Bronchial epithelial cell (primary cell): ENCODE measurements at regions not wholly inside any gene's neighbourhood (a gene's known extent, or its start where the extent isn't known, plus 50 kb on each side); places are given as distances from the start of the nearest gene placed in this dataset.
"Not testable (repeated sequence)": the region's sequence is repeated elsewhere in the genome, so short reads cannot be mapped to it uniquely, and the experiment has no call there.

Experiments used
- DNase-seq: peaks from one replicate; pipeline ENCODE4 v3.0.0-alpha.2; 2010; ENCODE audit warnings: low read depth
- FAIRE-seq: peaks from 2 replicates; lab custom pipeline; 2011; peaks lifted over from hg19 to GRCh38; lab: Jason Lieb, UNC
- H3K27me3 ChIP-seq: 2 replicates; pipeline ENCODE4 v1.5.1; 2011; ENCODE audit warnings: low read length; ENCODE audit not compliant: control insufficient read depth, insufficient read depth
- H3K36me3 ChIP-seq: 2 replicates; pipeline ENCODE4 v1.5.1; 2011; ENCODE audit warnings: low read length; ENCODE audit not compliant: control insufficient read depth, insufficient read depth
- H3K4me3 ChIP-seq: 2 replicates; pipeline ENCODE4 v1.5.1; 2011; ENCODE audit warnings: mild to moderate bottlenecking, low read depth, low read length, control low read depth
- TF ChIP-seq, protein P1 (sequence below): IDR thresholded peaks from 2 replicates; pipeline ENCODE4 v1.5.1; 2011; ENCODE audit warnings: mild to moderate bottlenecking, moderate library complexity, low read length, control low read depth, inconsistent platforms; ENCODE audit not compliant: insufficient read depth, severe bottlenecking

DNA sequence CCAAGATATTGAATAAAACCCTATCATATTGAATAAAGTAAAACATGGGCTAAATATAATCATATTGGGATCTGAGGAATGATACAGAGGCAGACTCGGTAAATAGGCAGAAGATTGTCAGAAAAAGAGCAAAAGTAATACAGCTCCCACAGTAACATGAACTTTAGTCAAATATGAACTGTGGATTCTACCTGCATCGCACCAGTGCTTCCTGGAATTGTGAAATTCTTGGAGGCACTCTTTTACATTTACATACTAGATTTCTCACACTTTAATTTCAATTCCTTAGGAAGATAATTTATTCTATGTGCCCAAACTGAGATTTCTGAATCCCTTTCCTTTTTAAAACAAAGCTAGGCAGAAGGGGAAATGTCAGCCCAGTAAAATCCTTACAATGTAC, 325.1 kb upstream of the SLC39A10 start:
- H3K36me3 ChIP-seq = no peaks in the 10 kb centered on the region
- no peak for DNase-seq
- FAIRE-seq = no peak
- TF ChIP-seq, protein P1, sequence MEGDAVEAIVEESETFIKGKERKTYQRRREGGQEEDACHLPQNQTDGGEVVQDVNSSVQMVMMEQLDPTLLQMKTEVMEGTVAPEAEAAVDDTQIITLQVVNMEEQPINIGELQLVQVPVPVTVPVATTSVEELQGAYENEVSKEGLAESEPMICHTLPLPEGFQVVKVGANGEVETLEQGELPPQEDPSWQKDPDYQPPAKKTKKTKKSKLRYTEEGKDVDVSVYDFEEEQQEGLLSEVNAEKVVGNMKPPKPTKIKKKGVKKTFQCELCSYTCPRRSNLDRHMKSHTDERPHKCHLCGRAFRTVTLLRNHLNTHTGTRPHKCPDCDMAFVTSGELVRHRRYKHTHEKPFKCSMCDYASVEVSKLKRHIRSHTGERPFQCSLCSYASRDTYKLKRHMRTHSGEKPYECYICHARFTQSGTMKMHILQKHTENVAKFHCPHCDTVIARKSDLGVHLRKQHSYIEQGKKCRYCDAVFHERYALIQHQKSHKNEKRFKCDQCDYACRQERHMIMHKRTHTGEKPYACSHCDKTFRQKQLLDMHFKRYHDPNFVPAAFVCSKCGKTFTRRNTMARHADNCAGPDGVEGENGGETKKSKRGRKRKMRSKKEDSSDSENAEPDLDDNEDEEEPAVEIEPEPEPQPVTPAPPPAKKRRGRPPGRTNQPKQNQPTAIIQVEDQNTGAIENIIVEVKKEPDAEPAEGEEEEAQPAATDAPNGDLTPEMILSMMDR = no peak
- no peak overlapping the region for H3K4me3 ChIP-seq
- no peaks in the 10 kb centered on the region for H3K27me3 ChIP-seq

DNA sequence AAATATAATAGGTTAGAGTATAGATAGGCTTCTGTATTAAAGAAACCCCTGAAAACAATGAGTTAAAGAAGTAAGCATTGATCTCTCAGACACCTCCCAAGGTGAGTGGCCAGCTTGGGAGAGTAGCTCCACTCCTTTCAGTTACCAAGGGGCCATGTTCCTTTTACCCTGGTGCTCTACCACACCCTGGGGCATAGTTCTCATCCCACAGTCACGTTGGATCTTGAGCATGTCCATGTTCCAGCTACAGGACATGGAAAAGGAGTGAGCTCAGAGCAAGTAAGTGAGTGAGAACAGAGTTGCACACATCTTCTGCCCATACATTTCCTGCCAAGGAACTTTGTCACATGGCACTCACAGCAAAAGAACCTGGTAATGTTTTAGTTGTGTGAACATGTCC, 325.9 kb upstream of the SLC39A10 start:
- TF ChIP-seq, protein P1 = no peak
- FAIRE-seq (no peak), DNase-seq (peak; percentile 18)
- no peaks in the 10 kb centered on the region for H3K27me3 ChIP-seq
- no peak overlapping the region for H3K4me3 ChIP-seq
- no peaks in the 10 kb centered on the region for H3K36me3 ChIP-seq

- FAIRE-seq (no peak), DNase-seq (no peak)
- TF ChIP-seq, protein P1 = no peak
- H3K36me3 ChIP-seq = no peaks in the 10 kb centered on the region
- no peaks in the 10 kb centered on the region for H3K27me3 ChIP-seq
- H3K4me3 ChIP-seq = no peak overlapping the region
Measured at GRCh38 chr2:195330513-195330956, 326.5 kb upstream of the SLC39A10 start.

- not testable (repeated sequence) for H3K27me3 ChIP-seq, DNase-seq, H3K36me3 ChIP-seq, H3K4me3 ChIP-seq, FAIRE-seq
Measured at GRCh38 chr2:195329784-195330183, 327.2 kb upstream of the SLC39A10 start.

DNA sequence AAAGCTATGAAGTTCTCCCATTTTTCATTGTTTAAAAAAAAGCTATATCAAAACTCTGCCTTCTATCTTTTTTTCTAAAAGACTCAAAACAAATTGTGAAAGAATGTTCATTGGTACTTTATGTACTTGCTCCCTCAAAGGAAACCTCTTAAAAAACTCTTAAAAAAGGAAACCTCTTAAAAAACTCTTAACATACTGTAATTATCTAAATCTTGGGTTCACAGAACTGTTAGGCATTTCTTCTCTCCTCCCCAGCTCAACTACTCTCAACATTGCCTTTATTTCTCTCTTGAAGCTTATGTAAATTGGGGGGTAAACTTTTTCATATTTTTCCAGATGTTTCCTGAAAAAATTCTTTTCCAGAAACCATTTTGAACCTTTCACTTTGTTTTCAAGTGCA, 330.5 kb upstream of the SLC39A10 start:
- H3K36me3 ChIP-seq = no peaks in the 10 kb centered on the region
- TF ChIP-seq, protein P1 = no peak
- H3K27me3 ChIP-seq = no peaks in the 10 kb centered on the region
- H3K4me3 ChIP-seq = no peak overlapping the region
- FAIRE-seq (no peak), DNase-seq (no peak)

DNA sequence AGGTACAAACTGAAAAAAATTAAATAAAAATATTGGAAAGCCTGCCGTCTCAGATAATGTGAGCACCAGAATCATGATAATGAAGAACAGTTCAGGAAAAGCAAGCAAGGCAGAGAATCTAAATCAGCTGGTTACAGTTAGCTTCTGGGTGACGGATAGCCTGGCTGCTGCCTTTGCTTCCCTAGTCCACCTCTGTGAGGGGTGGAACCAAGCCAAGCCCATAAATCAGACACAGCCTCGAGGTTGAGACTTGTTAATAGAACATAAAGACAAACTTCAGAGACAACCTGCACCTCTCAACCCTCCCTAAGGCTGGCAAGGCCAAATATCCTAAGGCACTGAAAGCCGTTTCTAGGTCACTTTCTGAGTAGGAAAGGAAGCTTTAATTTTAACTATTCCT, 334.7 kb upstream of the SLC39A10 start:
- DNase-seq (no peak), FAIRE-seq (no peak)
- H3K36me3 ChIP-seq = no peaks in the 10 kb centered on the region
- H3K27me3 ChIP-seq = no peaks in the 10 kb centered on the region
- H3K4me3 ChIP-seq = no peak overlapping the region
- TF ChIP-seq, protein P1 = no peak
